ENCODE measurements at regions not wholly inside any gene's neighbourhood (a gene's known extent, or its start where the extent isn't known, plus 50 kb on each side); places are given as distances from the start of the nearest gene placed in this dataset.

DNA sequence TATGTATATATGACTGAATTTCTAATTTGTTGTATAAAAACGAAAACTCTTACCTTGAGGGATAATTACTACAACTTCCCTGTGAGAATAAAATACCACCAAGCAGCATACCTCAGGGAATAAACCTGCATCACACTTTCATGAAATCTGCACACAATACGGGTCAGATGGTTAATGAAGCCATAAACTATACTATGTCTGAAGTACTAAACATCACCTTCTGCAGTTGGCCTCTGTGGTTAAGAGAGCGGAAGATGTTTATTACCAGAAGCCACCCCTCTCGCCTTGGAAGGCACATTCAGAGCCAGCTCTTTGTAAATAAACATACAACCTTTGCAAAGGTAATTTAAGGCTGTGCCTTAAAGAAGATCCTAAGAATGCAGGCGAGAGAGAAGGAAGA is 462.1 kb upstream of the NR2F2 start:
- TF ChIP-seq, protein P1, sequence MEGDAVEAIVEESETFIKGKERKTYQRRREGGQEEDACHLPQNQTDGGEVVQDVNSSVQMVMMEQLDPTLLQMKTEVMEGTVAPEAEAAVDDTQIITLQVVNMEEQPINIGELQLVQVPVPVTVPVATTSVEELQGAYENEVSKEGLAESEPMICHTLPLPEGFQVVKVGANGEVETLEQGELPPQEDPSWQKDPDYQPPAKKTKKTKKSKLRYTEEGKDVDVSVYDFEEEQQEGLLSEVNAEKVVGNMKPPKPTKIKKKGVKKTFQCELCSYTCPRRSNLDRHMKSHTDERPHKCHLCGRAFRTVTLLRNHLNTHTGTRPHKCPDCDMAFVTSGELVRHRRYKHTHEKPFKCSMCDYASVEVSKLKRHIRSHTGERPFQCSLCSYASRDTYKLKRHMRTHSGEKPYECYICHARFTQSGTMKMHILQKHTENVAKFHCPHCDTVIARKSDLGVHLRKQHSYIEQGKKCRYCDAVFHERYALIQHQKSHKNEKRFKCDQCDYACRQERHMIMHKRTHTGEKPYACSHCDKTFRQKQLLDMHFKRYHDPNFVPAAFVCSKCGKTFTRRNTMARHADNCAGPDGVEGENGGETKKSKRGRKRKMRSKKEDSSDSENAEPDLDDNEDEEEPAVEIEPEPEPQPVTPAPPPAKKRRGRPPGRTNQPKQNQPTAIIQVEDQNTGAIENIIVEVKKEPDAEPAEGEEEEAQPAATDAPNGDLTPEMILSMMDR (IDR thresholded peaks at IDR 0.05) = no peak
- no peak for TF ChIP-seq POLR2A (IDR thresholded peaks at IDR 0.05)

Data from uterus (tissue), 2 donors.